Stimulated activated naive CD4-positive, alpha-beta T cell (primary cell): ENCODE measurements at regions not wholly inside any gene's neighbourhood (a gene's known extent, or its start where the extent isn't known, plus 50 kb on each side); places are given as distances from the start of the nearest gene placed in this dataset.
"Not testable (repeated sequence)": the region's sequence is repeated elsewhere in the genome, so short reads cannot be mapped to it uniquely, and the experiment has no call there.

Source experiments
- DNase-seq, 6 experiments: peaks; one replicate each; lab custom pipeline; 2025; lab: John Stamatoyannopoulos, UW

GRCh38 chr5:34441767-34442166 lies 214.4 kb upstream of the RAI14 start:
- DNase-seq = not testable (repeated sequence)

- DNase-seq = no peak
Observed at GRCh38 chr5:34447424-34447823, 208.7 kb upstream of the RAI14 start.

GRCh38 chr5:34449639-34450038 lies 206.5 kb upstream of the RAI14 start:
- no peak for DNase-seq

GRCh38 chr5:34450338-34450737 lies 205.8 kb upstream of the RAI14 start:
- DNase-seq = no peak

- no peak for DNase-seq
Observed at GRCh38 chr5:34452170-34452828, 203.8 kb upstream of the RAI14 start.

- no peak for DNase-seq
Observed at GRCh38 chr5:34455098-34455497, 201.0 kb upstream of the RAI14 start.

- DNase-seq = no peak
Observed at GRCh38 chr5:34459908-34460307, 196.2 kb upstream of the RAI14 start.

- DNase-seq = no peak
Observed at GRCh38 chr5:34460496-34460895, 195.6 kb upstream of the RAI14 start.

- no peak for DNase-seq
Observed at GRCh38 chr5:34464829-34465228, 191.3 kb upstream of the RAI14 start.

- DNase-seq = peak in 3 of 6 experiments; percentile 34 to 69 (median 60)
Observed at GRCh38 chr5:34465301-34465700, 190.8 kb upstream of the RAI14 start.

GRCh38 chr5:34466519-34467388 lies 189.4 kb upstream of the RAI14 start:
- DNase-seq = not testable (repeated sequence)

GRCh38 chr5:34467436-34467835 lies 188.7 kb upstream of the RAI14 start:
- no peak for DNase-seq

- DNase-seq = not testable (repeated sequence)
Observed at GRCh38 chr5:34467984-34468383, 188.1 kb upstream of the RAI14 start.

- no peak for DNase-seq
Observed at GRCh38 chr5:34469971-34470370, 186.2 kb upstream of the RAI14 start.

GRCh38 chr5:34474573-34475021 lies 181.5 kb upstream of the RAI14 start:
- peak in 2 of 6 experiments; percentile 18 to 40 for DNase-seq

- DNase-seq = no peak
Observed at GRCh38 chr5:34475249-34475966, 180.7 kb upstream of the RAI14 start.

GRCh38 chr5:34476941-34477565 lies 179.1 kb upstream of the RAI14 start:
- no peak for DNase-seq

- DNase-seq = no peak
Observed at GRCh38 chr5:34480810-34481528, 175.2 kb upstream of the RAI14 start.

GRCh38 chr5:34483442-34484033 lies 172.6 kb upstream of the RAI14 start:
- DNase-seq = no peak

GRCh38 chr5:34484216-34484920 lies 171.8 kb upstream of the RAI14 start:
- DNase-seq = no peak

- DNase-seq = no peak
Observed at GRCh38 chr5:34485768-34486030, 170.4 kb upstream of the RAI14 start.
